Ramos (cell line): ENCODE measurements at regions not wholly inside any gene's neighbourhood (a gene's known extent, or its start where the extent isn't known, plus 50 kb on each side); places are given as distances from the start of the nearest gene placed in this dataset.

Source experiments
- in situ Hi-C: fragments of 300-500 bp; cut with MboI; formaldehyde crosslinking; loops from one replicate; pipeline ENCODE4 v1.14.3; 2022; ENCODE audit warnings: low sequenced_read_pairs; ENCODE audit not compliant: unreplicated experiment

DNA sequence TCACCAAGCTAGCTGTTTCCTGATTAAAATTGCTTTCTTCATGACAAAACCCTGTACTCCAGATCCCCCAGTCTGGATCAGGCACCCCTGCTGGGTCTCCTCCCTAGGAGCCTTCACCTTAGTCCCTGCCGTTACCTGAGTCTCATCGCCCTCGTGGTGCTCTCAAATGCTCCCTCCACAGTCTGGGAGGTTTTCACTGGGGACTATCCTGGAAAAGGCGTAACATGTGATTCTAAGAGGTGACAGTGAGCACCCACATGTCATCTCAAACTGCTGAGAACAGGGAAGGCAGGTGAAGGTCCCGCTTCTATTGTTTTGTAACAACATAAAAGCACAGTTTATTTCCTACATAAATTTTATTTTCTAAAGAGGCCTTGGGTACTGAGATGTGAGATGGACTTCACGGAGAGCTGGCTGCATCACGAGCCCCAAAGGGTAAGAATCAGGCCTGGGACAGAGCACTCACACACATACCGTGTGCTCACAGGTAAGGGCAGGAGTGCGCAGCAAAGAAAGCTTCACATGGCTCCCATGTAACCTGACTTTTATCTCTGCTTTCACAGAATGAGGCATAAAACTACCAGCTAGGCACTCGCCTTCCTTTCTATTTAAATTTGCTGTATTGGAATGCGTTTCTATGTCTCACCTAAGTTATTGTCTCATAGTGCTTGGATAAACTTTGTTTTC is 531.5 kb downstream of the RNF144A start:
- in situ Hi-C loops, result no loop called here

DNA sequence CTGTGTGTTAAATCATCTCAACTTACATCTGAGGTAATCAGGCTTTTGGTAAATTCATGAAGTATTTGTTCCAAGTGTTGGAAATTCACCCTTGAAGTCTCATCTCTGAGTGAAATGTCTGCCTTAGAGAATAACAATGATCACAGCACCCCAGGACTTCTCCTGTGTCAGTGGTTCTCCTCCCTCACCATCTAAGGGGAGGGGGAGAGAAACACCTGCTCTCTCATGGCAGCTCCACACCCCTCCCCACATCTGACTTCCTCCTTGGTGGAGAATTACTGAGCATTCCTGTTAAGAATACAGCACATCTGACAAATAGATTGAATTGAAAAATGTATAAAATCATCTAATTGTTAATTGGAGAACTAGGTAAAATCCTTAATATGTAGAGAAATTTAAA is 532.1 kb downstream of the RNF144A start:
- in situ Hi-C loops, result no loop called here

DNA sequence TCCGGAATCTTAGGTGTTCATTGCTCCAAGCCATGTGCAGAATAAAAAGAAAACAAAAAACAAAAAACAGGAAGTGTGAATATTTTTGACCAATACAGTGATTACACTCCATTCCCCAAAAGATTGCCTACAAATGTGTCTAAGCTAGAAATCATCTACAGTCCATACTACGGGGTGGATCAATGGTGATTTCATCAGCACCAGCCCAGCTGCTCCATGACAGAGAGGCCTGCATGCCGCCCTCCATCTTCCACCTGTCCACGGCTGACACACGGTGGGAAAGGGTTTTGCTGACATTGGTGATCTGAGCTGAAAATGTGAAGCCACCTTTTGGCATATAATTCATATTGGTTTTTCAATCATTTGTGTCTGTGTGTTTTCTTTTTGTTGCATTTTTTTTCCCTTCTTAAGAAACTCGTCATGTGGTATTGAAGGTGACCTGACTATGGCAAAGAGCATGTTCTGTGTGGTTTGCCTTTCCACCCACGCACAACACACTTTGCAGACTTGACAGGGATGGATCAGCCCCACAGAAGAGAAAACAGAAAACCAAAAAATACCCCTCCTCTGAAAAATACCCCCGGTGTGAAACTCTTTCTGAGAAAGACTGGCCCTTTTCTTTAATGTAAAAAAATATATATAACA is 533.1 kb downstream of the RNF144A start:
- in situ Hi-C loops, result no loop called here

DNA sequence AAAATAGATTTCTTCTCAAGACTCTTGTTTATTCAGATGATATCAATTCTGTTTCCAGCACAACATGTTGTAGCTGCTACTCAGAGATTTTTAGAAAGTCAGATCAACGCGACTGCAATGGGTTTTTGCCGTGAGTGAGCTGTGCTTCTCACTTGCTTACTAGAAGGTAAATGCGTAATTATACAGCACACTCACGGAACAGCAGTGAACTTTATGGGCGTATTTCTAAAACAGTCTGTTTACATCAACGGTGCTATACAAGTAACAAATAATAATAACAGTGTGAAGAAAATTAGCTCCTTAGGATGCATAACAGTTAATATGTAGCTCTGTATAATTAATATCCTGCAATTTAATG is 533.6 kb downstream of the RNF144A start:
- in situ Hi-C loops, result no loop called here

DNA sequence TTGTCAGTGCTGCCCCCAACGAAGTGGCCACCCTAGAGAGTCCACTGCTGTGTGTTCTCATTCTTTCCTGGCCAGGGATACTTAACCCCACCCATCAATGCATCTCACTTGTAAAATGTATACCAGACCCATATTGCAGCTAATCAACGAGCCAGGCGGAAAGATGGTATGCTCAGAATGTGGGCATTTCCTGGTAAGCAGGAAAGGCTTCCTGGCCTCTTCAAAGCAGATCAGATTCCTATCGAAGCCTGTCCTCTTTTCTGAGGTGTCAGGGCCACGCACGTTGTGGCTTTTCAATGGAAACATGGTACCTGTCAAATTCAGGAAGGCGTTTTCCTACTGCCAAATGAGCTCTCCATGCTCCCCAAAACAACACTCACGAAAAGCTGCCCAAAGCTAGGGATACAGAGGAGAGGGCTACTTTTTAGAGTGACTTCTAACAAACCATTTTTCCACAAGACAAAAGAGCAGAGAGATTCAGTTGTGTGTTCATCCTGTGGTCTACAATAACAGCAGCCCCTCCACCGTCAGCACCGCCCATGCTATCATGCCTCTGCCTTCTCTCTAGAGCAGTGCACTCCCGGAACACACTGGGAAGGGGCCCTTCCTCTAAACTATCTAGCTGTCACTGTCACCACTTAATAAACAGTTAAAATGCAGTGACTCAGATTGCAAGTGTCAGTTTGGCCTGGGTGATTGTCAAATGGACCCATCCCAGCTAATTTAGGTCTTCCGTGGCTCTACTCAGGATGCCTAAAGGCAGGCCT is 535.1 kb downstream of the RNF144A start:
- in situ Hi-C loops, result no loop called here

DNA sequence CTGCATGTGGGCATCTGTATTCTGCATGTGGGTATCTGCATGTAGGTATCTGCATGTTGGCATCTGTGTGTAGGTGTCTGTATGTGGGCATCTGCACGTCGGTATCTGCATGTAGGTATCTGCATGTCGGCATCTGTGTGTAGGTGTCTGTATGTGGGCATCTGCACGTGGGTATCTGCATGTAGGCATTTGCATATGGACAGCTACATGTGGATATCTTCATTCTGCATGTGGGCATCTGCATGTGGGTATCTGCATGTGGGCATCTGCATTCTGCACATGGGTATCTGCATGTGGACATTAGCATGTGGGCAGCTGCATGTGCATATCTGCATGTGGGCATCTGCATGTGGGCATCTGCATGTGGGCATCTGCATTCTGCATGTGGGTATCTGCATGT is 537.4 kb downstream of the RNF144A start:
- in situ Hi-C loops, result no loop called here

DNA sequence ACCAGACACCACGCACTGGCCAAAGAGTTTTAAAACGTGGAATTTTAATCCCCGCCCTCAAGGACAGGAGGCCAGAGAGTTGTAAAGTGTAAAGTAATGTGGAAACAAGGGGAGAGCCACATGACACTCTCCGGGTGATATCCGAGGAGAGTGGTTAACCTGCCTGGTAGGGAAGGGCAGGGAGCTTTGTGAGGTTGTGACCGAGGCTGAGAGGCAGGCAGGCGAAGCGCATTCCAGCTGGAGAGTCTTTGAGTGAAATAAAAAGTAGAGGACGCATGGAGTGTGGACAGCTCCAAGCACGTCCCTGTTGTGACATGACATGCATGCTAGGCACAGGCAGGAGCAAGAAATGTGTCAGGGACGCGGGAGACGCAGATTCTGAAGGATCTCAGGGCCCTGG is 539.5 kb downstream of the RNF144A start:
- in situ Hi-C loops, result no loop called here

DNA sequence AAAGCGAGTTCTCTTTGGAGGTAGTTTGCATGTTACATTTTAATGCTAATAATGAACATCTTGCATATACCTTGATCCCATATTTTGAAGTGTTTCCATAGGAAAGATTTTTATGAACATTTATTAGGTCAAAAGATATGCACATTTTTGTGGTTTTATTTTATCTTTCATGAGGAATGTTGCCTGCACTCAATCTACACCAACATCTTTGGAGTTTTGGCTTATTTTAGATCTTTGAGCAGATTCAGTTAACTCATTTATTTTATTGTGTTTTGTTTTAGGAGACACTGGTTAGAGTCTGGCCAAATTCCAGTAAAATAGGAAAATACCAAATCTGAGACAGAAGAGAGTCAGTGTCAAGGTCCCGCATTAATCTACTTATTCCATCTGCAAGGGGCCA is 540.9 kb downstream of the RNF144A start:
- in situ Hi-C loops, result no loop called here

DNA sequence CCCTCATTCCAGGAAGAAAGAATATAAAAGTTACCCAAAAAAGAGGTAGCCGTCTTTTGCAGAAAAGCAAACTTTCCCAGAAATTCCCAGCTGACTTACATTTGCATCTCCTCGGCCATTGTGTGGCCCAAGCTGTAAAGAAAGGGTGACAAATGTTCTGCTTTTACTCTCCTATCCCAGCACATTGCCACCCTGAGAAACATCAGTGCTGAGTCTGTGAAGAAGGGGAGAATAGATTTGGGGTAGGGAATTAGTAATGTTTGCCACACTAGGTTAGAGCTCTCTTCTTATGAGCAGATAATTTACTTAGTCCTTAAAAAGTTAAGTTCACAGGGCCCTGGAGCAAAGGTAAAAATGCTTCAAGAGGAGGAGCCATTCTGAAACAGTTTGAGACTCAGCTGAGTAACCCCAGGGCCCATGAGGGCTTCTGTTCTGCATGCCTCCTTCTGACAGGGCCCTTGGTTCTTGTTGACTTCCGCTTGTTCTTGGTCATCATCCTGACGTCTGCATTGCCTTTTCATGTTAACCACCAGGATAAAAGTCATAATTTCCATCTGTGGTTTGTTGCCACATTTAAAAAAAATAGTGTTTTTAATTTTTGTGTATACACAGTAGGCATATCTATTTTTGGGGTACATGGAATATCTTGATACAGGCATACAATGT is 550.7 kb downstream of the RNF144A start:
- in situ Hi-C loops, result no loop called here

DNA sequence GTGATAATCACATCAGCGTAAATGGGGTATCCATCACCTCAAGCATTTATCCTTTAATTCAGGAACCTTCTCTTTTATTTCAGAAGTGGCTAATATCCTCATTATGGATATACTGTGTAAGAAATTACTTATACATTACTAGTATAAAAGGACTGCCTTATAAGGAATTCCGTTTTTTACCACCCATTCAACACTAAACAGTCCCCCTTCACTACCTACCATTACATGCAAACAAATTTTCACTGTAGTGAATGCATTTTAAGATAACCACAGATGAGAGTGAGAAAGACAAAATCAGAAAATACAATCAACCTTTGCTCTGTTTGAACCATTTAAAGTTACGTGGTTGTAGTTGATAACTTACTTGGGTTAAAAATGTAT is 551.2 kb downstream of the RNF144A start:
- in situ Hi-C loops, result no loop called here

DNA sequence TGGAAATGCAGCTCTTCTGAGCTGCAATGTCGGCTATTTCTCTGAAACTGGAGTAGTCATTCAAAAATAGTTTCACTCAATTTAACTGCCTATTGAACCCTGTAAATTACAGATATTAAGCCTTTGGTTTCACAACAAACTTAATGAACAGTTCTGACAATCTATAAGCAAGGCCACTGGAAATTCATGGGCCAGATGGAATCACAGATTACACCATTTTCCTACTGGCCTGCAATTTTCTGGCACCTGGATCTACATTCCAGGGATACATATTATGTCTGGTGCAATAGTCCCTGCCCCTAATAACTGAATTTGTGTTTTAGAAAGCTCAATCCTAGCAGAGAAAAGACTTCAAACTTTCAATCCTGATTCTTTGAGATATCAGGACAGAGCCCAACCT is 551.7 kb downstream of the RNF144A start:
- in situ Hi-C loops, result no loop called here

DNA sequence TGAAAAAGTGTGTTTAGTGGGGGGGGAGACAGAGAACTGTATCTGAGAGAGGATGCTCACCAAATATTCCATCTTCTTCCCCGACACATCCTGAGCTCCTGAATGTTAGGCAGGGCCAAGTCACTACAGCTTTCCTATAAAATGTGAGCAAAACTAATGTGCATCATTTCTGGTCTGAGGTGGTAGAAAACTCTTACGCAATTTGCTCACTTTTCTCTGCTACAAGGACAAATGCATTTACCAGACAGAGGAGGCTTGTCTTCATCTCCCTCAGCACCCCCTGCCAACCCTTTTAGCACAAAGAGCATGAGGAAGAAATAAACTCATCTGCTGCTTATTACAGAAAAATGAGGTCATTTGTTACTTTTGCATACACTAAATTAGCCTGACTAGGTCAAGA is 554.0 kb downstream of the RNF144A start:
- in situ Hi-C loops, result no loop called here

DNA sequence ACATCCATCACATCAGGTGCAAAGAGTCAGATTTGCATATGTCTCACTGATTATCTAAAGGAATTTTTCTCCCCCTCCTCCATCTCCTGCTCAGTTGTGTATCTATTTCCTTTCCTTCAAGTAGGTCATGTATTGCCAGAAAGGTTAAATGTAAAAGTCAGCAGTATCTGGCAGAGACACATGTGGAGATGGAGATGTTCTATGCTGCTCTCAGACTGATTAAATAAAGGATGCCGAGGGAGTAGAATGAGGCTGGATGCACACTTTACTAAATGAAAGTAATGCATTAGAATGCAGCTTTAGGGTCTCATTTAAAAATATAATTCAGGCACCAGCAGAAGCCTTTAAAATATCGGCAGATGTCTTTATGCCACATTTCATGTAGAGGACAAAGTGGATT is 555.3 kb downstream of the RNF144A start:
- in situ Hi-C loops, result no loop called here

DNA sequence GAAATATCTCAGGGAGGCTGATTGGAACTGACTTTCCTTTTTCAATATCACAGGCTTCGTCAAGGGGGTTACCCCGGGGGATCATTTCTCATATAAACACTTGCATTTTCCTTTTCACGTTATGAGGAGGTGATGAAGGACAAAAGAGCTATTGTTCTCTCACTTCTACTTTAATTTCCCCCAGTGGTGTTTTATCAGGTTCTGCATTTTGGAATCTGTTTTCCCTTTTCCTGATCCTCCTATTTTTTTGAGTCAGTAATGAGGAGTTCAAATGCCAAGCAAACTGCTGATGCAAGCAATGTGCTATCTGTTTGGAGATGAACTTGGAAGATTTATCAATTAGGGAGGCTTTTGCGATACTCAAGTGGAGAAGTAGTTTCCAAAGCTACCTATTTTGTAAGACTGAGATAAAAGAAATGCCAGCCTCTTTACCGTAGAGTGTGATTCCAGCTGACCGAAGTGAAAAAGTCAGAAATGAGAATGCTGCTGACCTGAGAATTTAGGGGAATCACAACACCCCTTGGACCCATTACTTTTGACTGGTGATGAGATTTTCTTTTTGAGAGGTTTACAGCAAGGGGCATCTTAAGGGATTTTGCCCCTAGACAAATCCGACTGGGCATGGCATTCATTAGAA is 556.0 kb downstream of the RNF144A start:
- in situ Hi-C loops, result no loop called here

DNA sequence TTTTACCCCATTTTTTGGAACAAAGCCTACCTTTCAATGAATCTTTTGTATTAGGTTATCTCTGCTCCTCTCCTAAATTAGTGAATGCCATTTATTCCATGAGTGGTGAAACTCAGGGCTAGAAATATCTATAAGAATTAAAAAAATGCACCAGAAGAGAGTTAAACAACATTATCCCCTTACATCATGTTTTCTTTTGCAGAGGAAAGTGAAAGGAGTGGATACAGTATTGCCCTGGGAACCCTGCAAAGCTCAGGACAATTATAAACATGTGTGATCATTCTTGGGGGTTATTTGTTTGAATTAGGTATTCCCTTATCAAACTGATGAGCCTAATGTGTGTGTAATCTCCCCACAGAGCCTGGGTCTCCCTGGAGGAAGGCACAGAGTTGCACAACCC is 559.2 kb downstream of the RNF144A start:
- in situ Hi-C loops, result no loop called here

DNA sequence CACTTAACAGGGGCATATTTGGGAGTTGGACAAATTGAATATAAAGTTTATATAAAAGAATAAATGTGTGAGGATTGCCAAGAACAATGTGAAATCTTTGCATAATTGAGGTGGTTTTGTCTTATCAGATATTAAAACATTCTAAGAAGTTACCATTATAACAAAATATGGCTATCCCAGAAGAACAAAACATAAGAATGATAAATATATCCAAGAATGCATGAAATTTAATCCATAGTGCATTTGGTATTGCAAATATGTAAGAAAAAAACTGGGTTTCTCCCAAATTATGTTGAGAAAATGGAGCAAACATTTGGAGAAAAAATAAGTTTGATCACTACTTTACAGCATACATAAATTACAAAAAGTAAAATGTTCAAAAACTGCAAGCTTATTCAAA is 562.4 kb downstream of the RNF144A start:
- in situ Hi-C loops, result no loop called here

DNA sequence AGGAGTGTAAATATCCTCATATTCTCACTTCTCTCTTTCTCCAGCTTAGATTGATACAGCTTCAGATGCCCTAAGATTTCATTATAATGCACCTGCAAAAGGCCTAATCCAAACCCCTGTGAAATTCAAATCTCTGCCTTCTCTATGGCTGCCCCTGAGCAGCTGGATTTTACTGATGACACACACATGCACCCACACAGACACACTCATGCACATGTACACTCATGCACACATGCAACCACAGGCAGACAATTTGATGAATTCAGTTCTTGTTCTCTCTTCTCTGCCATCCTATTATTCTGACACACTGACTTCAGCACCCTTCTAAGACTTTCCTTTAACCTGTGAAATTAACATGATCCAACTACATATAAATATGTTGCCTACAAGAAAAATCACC is 563.2 kb downstream of the RNF144A start:
- in situ Hi-C loops, result no loop called here

DNA sequence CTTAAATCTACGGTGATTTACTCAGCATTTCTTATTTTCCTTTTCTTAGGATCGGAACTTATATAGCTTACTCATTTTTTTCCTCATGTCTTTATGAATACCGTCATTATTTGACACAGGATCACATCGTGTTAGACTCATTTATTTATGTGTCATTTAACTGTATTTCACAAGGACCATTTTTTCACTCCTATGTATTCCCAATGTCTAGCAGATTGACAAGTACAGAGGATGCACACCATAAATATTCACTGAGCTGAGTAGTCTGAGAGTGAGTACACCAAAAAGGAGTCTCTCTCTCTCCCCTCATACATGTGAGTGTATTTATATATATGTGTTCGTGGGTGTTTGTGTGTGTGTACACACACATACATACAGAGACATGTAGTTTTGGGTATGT is 573.5 kb downstream of the RNF144A start:
- in situ Hi-C loops, result no loop called here

DNA sequence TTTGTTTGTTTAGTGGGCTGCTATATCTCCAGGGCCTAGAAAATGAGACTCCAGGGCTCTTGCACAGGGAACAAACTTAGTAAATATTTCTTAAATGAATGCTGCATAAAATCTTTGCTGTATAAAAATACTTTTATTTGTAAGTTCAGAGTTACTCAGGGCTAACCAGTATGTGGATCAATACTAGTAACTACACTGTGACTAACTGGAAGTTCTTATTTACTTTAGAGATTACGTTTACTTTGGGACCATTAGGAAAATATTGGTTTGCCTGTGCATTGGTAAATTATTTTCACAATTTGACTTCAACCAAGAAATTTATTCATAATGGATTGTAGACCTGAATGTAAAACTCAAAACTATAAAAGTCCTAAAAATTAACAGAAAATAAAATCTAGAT is 575.5 kb downstream of the RNF144A start:
- in situ Hi-C loops, result no loop called here

DNA sequence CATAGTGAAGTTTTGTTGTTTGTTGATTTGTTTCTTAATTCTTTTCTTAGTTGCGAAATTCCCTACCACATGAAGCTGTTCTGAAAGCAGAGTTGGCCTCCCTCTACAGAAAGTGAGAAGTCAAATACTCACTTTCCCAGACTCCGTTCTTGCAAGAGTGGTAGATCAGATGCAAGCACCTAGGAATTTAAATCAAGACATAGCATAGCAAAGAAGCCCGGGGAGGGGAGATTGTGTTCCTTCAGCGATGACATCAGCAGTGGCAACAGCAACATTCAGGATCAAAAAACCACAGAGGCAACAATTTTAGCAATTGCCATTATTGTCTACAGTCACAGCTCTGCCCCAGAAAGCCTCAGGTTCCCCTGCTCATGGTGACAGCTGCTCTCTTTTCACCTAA is 580.0 kb downstream of the RNF144A start:
- in situ Hi-C loops, result no loop called here

DNA sequence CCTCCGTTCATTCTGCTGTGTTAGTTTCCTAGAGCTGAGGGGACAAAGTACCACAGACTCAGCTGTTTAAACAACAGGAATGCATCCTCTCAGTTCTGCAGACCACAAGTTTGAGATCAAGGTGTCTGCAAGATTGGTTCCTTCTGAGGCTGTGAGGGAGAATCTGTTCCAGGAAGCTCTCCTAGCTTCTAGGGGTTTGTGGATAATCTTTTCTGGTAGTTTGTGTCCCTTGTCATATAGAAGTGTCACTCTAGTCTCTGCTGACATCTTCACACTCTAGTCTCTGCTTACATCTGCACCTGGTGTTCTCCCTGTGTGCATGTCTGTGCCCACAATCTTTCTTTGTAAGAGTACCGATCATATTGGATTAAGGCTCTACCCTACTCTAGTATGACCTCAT is 581.8 kb downstream of the RNF144A start:
- in situ Hi-C loops, result no loop called here
